ENCODE measurements at regions not wholly inside any gene's neighbourhood (a gene's known extent, or its start where the extent isn't known, plus 50 kb on each side); places are given as distances from the start of the nearest gene placed in this dataset.

- Histone ChIP-seq H3K36me3 (ENCODE audit: control insufficient read depth in 2 of 2, insufficient read depth in 2 of 2, low read length in 2 of 2) (no peaks in the 10 kb centered on the region), H3K9ac (ENCODE audit: low read depth in 1 of 2, low read length in 2 of 2) (no peak overlapping the region), H3K4me3 (ENCODE audit: low read length in 2 of 2) (no peak overlapping the region), H3K4me1 (ENCODE audit: control insufficient read depth in 2 of 2, insufficient read depth in 2 of 2, low read length in 2 of 2) (peaks cover 1 to 3% of the 10 kb centered on the region in 2 donors), H3K9me3 (ENCODE audit: control insufficient read depth in 2 of 2, low read length in 2 of 2) (no peaks in the 10 kb centered on the region), H3K27me3 (ENCODE audit: control insufficient read depth in 2 of 2, insufficient read depth in 2 of 2, low read length in 2 of 2) (no peaks in the 10 kb centered on the region), H3K27ac (ENCODE audit: low read depth in 2 of 2, low read length in 2 of 2) (no peak overlapping the region)
Observed at GRCh38 chr2:21328177-21328576, 204.4 kb downstream of the TDRD15 start.

- peaks cover 5 to 14% of the 10 kb centered on the region in 2 donors for H3K4me1 ChIP-seq (ENCODE audit: control insufficient read depth in 2 of 2, insufficient read depth in 2 of 2, low read length in 2 of 2)
- H3K9ac ChIP-seq (ENCODE audit: low read depth in 1 of 2, low read length in 2 of 2) = no peak overlapping the region
- no peaks in the 10 kb centered on the region for H3K27me3 ChIP-seq (ENCODE audit: control insufficient read depth in 2 of 2, insufficient read depth in 2 of 2, low read length in 2 of 2)
- H3K36me3 ChIP-seq (ENCODE audit: control insufficient read depth in 2 of 2, insufficient read depth in 2 of 2, low read length in 2 of 2) = no peaks in the 10 kb centered on the region
- H3K27ac ChIP-seq (ENCODE audit: low read depth in 2 of 2, low read length in 2 of 2) = no peak overlapping the region
- no peaks in the 10 kb centered on the region for H3K9me3 ChIP-seq (ENCODE audit: control insufficient read depth in 2 of 2, low read length in 2 of 2)
- no peak overlapping the region for H3K4me3 ChIP-seq (ENCODE audit: low read length in 2 of 2)
Observed at GRCh38 chr2:21330786-21331391, 207.1 kb downstream of the TDRD15 start.

GRCh38 chr2:21331625-21332370 is 208.0 kb downstream of the TDRD15 start:
- Histone ChIP-seq H3K9ac (ENCODE audit: low read depth in 1 of 2, low read length in 2 of 2) (no peak overlapping the region), H3K27me3 (ENCODE audit: control insufficient read depth in 2 of 2, insufficient read depth in 2 of 2, low read length in 2 of 2) (no peaks in the 10 kb centered on the region), H3K4me3 (ENCODE audit: low read length in 2 of 2) (no peak overlapping the region), H3K9me3 (ENCODE audit: control insufficient read depth in 2 of 2, low read length in 2 of 2) (no peaks in the 10 kb centered on the region), H3K27ac (ENCODE audit: low read depth in 2 of 2, low read length in 2 of 2) (no peak overlapping the region), H3K36me3 (ENCODE audit: control insufficient read depth in 2 of 2, insufficient read depth in 2 of 2, low read length in 2 of 2) (no peaks in the 10 kb centered on the region), H3K4me1 (ENCODE audit: control insufficient read depth in 2 of 2, insufficient read depth in 2 of 2, low read length in 2 of 2) (peaks cover 5 to 14% of the 10 kb centered on the region in 2 donors)

DNA sequence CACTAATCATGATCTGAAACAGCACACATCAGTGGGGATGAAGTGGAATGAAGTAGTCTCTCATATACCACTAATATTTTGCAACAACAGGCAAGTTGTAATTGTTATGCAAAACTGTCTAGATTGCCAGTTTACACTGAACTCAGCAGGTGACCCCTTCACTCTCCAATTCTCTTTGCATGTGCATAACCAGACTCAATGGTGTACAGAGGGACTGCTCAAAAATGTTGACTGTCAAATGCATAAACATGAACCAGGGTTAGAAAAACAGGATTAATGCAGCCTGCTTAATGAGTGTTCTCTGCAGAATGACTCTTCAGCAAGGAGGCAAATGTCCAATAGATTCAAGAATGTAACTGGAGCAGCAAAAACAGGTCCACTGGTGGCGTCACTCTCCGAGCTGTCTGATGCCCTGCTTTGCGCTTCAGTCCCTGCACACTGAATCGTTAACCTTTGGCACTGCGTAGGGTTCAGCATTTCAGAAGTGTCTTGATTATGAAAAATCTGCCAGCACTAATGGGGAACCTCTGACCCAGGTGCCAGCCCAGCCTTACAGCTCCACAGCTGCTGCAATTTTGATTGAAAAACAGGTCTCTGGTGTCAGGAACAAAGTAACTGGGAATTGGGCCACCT is 209.3 kb downstream of the TDRD15 start:
- Histone ChIP-seq H3K36me3 (ENCODE audit: control insufficient read depth in 2 of 2, insufficient read depth in 2 of 2, low read length in 2 of 2) (no peaks in the 10 kb centered on the region), H3K4me3 (ENCODE audit: low read length in 2 of 2) (no peak overlapping the region), H3K4me1 (ENCODE audit: control insufficient read depth in 2 of 2, insufficient read depth in 2 of 2, low read length in 2 of 2) (peaks cover 5 to 14% of the 10 kb centered on the region in 2 donors), H3K27me3 (ENCODE audit: control insufficient read depth in 2 of 2, insufficient read depth in 2 of 2, low read length in 2 of 2) (no peaks in the 10 kb centered on the region), H3K27ac (ENCODE audit: low read depth in 2 of 2, low read length in 2 of 2) (no peak overlapping the region), H3K9me3 (ENCODE audit: control insufficient read depth in 2 of 2, low read length in 2 of 2) (no peaks in the 10 kb centered on the region), H3K9ac (ENCODE audit: low read depth in 1 of 2, low read length in 2 of 2) (no peak overlapping the region)

- H3K9ac ChIP-seq (ENCODE audit: low read depth in 1 of 2, low read length in 2 of 2) = no peak overlapping the region
- H3K4me3 ChIP-seq (ENCODE audit: low read length in 2 of 2) = no peak overlapping the region
- peaks cover 5 to 14% of the 10 kb centered on the region in 2 donors for H3K4me1 ChIP-seq (ENCODE audit: control insufficient read depth in 2 of 2, insufficient read depth in 2 of 2, low read length in 2 of 2)
Observed at GRCh38 chr2:21333684-21334083, 209.9 kb downstream of the TDRD15 start.

DNA sequence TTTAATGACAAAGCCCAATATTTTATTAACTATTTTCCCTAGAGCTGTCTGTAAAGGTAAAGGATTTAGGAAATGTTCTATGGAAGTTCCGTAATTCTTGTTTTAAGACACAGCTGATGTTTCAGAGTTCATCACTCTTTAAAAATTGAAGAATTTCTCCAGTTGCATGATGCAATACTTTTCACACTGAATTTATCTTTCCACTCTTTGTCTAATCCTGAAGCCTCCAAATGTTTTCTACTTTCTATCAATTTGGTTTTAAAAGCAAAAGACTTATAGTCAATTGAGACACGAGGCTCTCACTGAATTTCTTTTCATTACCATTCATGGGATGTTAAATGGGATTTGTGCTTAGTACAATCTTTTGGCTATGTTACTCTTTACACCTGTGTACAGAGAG is 223.2 kb downstream of the TDRD15 start:
- Histone ChIP-seq H3K27ac (ENCODE audit: low read depth in 2 of 2, low read length in 2 of 2) (no peak overlapping the region), H3K9me3 (ENCODE audit: control insufficient read depth in 2 of 2, low read length in 2 of 2) (no peaks in the 10 kb centered on the region), H3K27me3 (ENCODE audit: control insufficient read depth in 2 of 2, insufficient read depth in 2 of 2, low read length in 2 of 2) (no peaks in the 10 kb centered on the region), H3K9ac (ENCODE audit: low read depth in 1 of 2, low read length in 2 of 2) (no peak overlapping the region), H3K4me1 (ENCODE audit: control insufficient read depth in 2 of 2, insufficient read depth in 2 of 2, low read length in 2 of 2) (no peaks in the 10 kb centered on the region), H3K36me3 (ENCODE audit: control insufficient read depth in 2 of 2, insufficient read depth in 2 of 2, low read length in 2 of 2) (no peaks in the 10 kb centered on the region), H3K4me3 (ENCODE audit: low read length in 2 of 2) (no peak overlapping the region)

More at GRCh38 chr2:21333684-21334083, 209.9 kb downstream of the TDRD15 start:
- H3K9me3 ChIP-seq (ENCODE audit: control insufficient read depth in 2 of 2, low read length in 2 of 2) = no peaks in the 10 kb centered on the region
- no peaks in the 10 kb centered on the region for H3K36me3 ChIP-seq (ENCODE audit: control insufficient read depth in 2 of 2, insufficient read depth in 2 of 2, low read length in 2 of 2)
- H3K27ac ChIP-seq (ENCODE audit: low read depth in 2 of 2, low read length in 2 of 2) = no peak overlapping the region
- H3K27me3 ChIP-seq (ENCODE audit: control insufficient read depth in 2 of 2, insufficient read depth in 2 of 2, low read length in 2 of 2) = no peaks in the 10 kb centered on the region

DNA sequence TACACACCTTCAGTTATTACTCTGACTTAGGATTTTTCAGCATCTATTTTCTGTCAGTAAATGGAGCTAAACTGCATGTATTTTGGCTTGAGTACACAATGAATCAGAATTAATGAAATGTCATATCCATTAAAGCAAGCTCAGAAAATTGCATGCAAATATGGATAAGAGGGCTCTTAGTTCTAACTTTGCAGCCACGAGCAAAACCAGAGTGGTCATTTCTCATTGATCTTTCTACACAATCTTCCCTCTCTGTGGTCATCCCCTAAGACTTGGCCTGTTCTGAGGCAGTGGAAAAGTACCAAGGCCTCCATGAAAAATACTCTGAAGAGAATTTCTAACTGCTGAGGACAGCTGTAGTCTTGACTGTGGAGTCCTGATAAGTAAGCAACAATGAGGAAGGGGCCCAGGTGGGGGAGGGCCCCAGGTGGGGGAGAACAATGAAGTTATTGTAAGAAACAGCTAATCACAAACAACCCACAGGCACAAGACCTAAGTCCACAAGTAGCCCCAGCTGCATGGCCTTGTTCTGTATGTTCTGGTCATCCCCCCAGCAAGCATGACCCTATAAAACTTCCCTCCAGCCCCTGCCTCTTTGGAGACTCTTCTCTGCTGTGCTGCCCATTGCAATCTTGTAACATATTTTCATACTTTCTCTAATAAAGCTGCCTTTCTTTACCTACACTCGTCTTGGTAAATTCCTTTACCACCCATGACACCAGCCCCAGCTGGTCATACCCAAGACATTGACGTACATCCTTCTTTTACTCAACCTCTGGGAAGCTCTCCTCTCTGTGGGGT is 230.3 kb downstream of the TDRD15 start:
- Histone ChIP-seq H3K4me3 (ENCODE audit: low read length in 2 of 2) (no peak overlapping the region), H3K4me1 (ENCODE audit: control insufficient read depth in 2 of 2, insufficient read depth in 2 of 2, low read length in 2 of 2) (no peaks in the 10 kb centered on the region), H3K9me3 (ENCODE audit: control insufficient read depth in 2 of 2, low read length in 2 of 2) (no peaks in the 10 kb centered on the region), H3K36me3 (ENCODE audit: control insufficient read depth in 2 of 2, insufficient read depth in 2 of 2, low read length in 2 of 2) (no peaks in the 10 kb centered on the region), H3K9ac (ENCODE audit: low read depth in 1 of 2, low read length in 2 of 2) (no peak overlapping the region), H3K27ac (ENCODE audit: low read depth in 2 of 2, low read length in 2 of 2) (no peak overlapping the region), H3K27me3 (ENCODE audit: control insufficient read depth in 2 of 2, insufficient read depth in 2 of 2, low read length in 2 of 2) (no peaks in the 10 kb centered on the region)

DNA sequence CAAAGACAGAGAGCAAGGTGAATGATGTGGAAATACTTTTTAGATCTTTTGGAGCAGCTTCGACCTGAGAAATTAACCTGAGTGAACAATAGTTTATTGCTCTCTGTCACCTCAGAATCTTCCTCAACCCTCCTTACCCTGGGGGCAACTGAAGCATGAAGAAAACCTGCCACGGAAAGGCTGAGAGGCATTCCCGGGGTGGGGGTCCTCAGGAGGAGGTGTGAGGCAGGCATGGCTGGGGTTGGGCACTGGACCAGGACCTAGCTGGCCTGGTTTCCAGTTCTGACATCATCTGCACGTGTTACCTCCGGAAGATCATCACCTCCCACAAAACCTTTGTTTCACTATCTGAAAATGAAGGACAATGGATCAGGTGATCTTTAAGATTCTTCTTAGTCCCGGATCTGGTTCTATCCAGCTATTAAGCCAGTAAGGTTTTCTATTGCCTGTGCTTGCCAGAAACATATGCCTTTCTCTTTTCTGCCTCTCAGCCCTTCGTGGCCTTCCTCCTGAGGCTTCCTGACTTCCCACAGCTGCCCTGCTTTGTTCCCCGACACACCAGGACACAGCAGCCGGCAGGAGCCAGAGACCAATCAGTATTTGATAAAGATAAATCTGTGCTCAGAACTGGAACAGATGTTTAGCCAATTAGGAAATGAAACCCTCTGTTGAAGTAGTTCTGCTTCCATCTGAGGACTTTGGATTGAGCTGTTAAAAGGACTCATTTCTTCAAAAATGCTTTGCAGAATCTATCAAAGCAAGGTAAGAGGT is 232.5 kb downstream of the TDRD15 start:
- Histone ChIP-seq H3K27me3 (ENCODE audit: control insufficient read depth in 2 of 2, insufficient read depth in 2 of 2, low read length in 2 of 2) (no peaks in the 10 kb centered on the region), H3K27ac (ENCODE audit: low read depth in 2 of 2, low read length in 2 of 2) (no peak overlapping the region)

GRCh38 chr2:21356857-21357255 is 233.1 kb downstream of the TDRD15 start:
- Histone ChIP-seq H3K9ac (ENCODE audit: low read depth in 1 of 2, low read length in 2 of 2) (no peak overlapping the region), H3K27ac (ENCODE audit: low read depth in 2 of 2, low read length in 2 of 2) (no peak overlapping the region), H3K36me3 (ENCODE audit: control insufficient read depth in 2 of 2, insufficient read depth in 2 of 2, low read length in 2 of 2) (no peaks in the 10 kb centered on the region), H3K4me1 (ENCODE audit: control insufficient read depth in 2 of 2, insufficient read depth in 2 of 2, low read length in 2 of 2) (no peaks in the 10 kb centered on the region), H3K9me3 (ENCODE audit: control insufficient read depth in 2 of 2, low read length in 2 of 2) (no peaks in the 10 kb centered on the region), H3K27me3 (ENCODE audit: control insufficient read depth in 2 of 2, insufficient read depth in 2 of 2, low read length in 2 of 2) (no peaks in the 10 kb centered on the region), H3K4me3 (ENCODE audit: low read length in 2 of 2) (no peak overlapping the region)

More for the DNA sequence above, 232.5 kb downstream of the TDRD15 start:
- no peak overlapping the region for H3K4me3 ChIP-seq (ENCODE audit: low read length in 2 of 2)
- H3K9me3 ChIP-seq (ENCODE audit: control insufficient read depth in 2 of 2, low read length in 2 of 2) = no peaks in the 10 kb centered on the region
- H3K4me1 ChIP-seq (ENCODE audit: control insufficient read depth in 2 of 2, insufficient read depth in 2 of 2, low read length in 2 of 2) = no peaks in the 10 kb centered on the region
- no peak overlapping the region for H3K9ac ChIP-seq (ENCODE audit: low read depth in 1 of 2, low read length in 2 of 2)
- no peaks in the 10 kb centered on the region for H3K36me3 ChIP-seq (ENCODE audit: control insufficient read depth in 2 of 2, insufficient read depth in 2 of 2, low read length in 2 of 2)

Data from mucosa of rectum (tissue), 2 donors.